WTC11 (cell line): ENCODE measurements at regions not wholly inside any gene's neighbourhood (a gene's known extent, or its start where the extent isn't known, plus 50 kb on each side); places are given as distances from the start of the nearest gene placed in this dataset.

Experiments used
- ATAC-seq: fragments of 200-7000 bp; cut with Tn5 transposase; 2 replicates; pipeline ENCODE4 v1.10.0; 2021; ENCODE audit warnings: mild to moderate bottlenecking, moderate library complexity
- CTCF ChIA-PET: fragments of 300-600 bp; sonication (Branson Sonifier 250); formaldehyde crosslinking; loops from one replicate; lab custom pipeline; 2021; ENCODE audit warnings: antibody characterized with exemption; lab: Charles Lee
- POLR2A ChIA-PET: fragments of 350-600 bp; sonication (Branson Sonifier 250); formaldehyde crosslinking; loops from one replicate; lab custom pipeline; 2021; ENCODE audit warnings: antibody characterized with exemption; lab: Charles Lee
- DNase-seq: peaks from one replicate; pipeline ENCODE4 v3.0.0; 2021; ENCODE audit warnings: low spot score
- H3K27ac Mint-ChIP-seq: 2 replicates; pipeline ENCODE4 v1.8.0; 2021; ENCODE audit warnings: mixed read lengths
- H3K27me3 Mint-ChIP-seq: 2 replicates; pipeline ENCODE4 v1.8.0; 2021; ENCODE audit warnings: low read depth, mild to moderate bottlenecking, moderate library complexity, mixed read lengths
- H3K36me3 Mint-ChIP-seq: 2 replicates; pipeline ENCODE4 v1.8.0; 2021; ENCODE audit warnings: mixed read lengths
- H3K4me1 Mint-ChIP-seq: 2 replicates; pipeline ENCODE4 v1.8.0; 2022; ENCODE audit warnings: mixed read lengths
- H3K4me3 Mint-ChIP-seq: 2 replicates; pipeline ENCODE4 v1.8.0; 2021; ENCODE audit warnings: mild to moderate bottlenecking, moderate library complexity, mixed read lengths
- H3K9me3 Mint-ChIP-seq: 2 replicates; pipeline ENCODE4 v1.8.0; 2021; ENCODE audit warnings: mixed read lengths
- ATF1 ChIP-seq: sonication (generic); formaldehyde crosslinking; IDR thresholded peaks from 2 replicates; pipeline ENCODE4 v1.8.1; 2023; ENCODE audit warnings: mild to moderate bottlenecking, moderate library complexity, missing genetic modification reagents
- CBFB ChIP-seq: sonication (generic); formaldehyde crosslinking; IDR thresholded peaks from 2 replicates; pipeline ENCODE4 v1.8.1; 2022; ENCODE audit warnings: mild to moderate bottlenecking, low read depth, missing genetic modification reagents
- CREB1 ChIP-seq: sonication (generic); formaldehyde crosslinking; IDR thresholded peaks from 2 replicates; pipeline ENCODE4 v1.8.0; 2023; ENCODE audit warnings: mild to moderate bottlenecking, missing genetic modification reagents
- CREM ChIP-seq: sonication (generic); formaldehyde crosslinking; IDR thresholded peaks from 2 replicates; pipeline ENCODE4 v1.8.1; 2022; ENCODE audit warnings: mild to moderate bottlenecking, missing genetic modification reagents, moderate library complexity
- E2F1 ChIP-seq: sonication (generic); formaldehyde crosslinking; IDR thresholded peaks from 2 replicates; pipeline ENCODE4 v1.8.0; 2022; ENCODE audit warnings: mild to moderate bottlenecking, missing genetic modification reagents
- GABPB1 ChIP-seq: sonication (generic); formaldehyde crosslinking; IDR thresholded peaks from 2 replicates; pipeline ENCODE4 v1.8.1; 2023; ENCODE audit warnings: mild to moderate bottlenecking, missing genetic modification reagents
- JAZF1 ChIP-seq: fragments of 250-450 bp; sonication (Bioruptor Pico); IDR thresholded peaks from 2 replicates; pipeline ENCODE4 v1.9.0; 2021; ENCODE audit warnings: moderate library complexity, mild to moderate bottlenecking, inconsistent platforms
- MAX ChIP-seq: sonication (generic); formaldehyde crosslinking; IDR thresholded peaks from 2 replicates; pipeline ENCODE4 v1.8.0; 2022; ENCODE audit warnings: mild to moderate bottlenecking, missing genetic modification reagents
- RORB ChIP-seq: fragments of 250-450 bp; sonication (Bioruptor Pico); IDR thresholded peaks from 2 replicates; pipeline ENCODE4 v1.9.0; 2021; ENCODE audit warnings: mild to moderate bottlenecking
- SMAD3 ChIP-seq: sonication (generic); formaldehyde crosslinking; IDR thresholded peaks from 2 replicates; pipeline ENCODE4 v1.8.0; 2022; ENCODE audit warnings: missing genetic modification reagents, mild to moderate bottlenecking, borderline replicate concordance
- ZBTB21 ChIP-seq: sonication (generic); formaldehyde crosslinking; IDR thresholded peaks from 2 replicates; pipeline ENCODE4 v1.8.1; 2023; ENCODE audit warnings: mild to moderate bottlenecking, missing genetic modification reagents, borderline replicate concordance
- ZNF219 ChIP-seq: sonication (generic); formaldehyde crosslinking; IDR thresholded peaks from 2 replicates; pipeline ENCODE4 v1.8.0; 2023; ENCODE audit warnings: missing genetic modification reagents, mild to moderate bottlenecking, borderline replicate concordance
- ZNF512 ChIP-seq: sonication (generic); formaldehyde crosslinking; IDR thresholded peaks from 2 replicates; pipeline ENCODE4 v1.8.1; 2022; ENCODE audit warnings: missing genetic modification reagents, borderline replicate concordance
- ZSCAN18 ChIP-seq: fragments of 250-450 bp; sonication (Bioruptor Pico); IDR thresholded peaks from 2 replicates; pipeline ENCODE4 v2.1.2; 2022; ENCODE audit warnings: mild to moderate bottlenecking, moderate library complexity
- TF ChIP-seq, protein P1 (sequence below): sonication (generic); formaldehyde crosslinking; IDR thresholded peaks from 2 replicates; pipeline ENCODE4 v1.8.1; 2022; ENCODE audit warnings: low read depth, mild to moderate bottlenecking, moderate library complexity, missing genetic modification reagents, borderline replicate concordance
- TF ChIP-seq, protein P2 (sequence below): sonication (generic); formaldehyde crosslinking; IDR thresholded peaks from 2 replicates; pipeline ENCODE4 v1.8.1; 2023; ENCODE audit warnings: mild to moderate bottlenecking, missing genetic modification reagents, borderline replicate concordance
- TF ChIP-seq, protein P3 (sequence below): sonication (generic); formaldehyde crosslinking; conservative IDR thresholded peaks from 2 replicates; pipeline ENCODE4 v1.8.1; 2023; ENCODE audit warnings: mild to moderate bottlenecking, low read depth, missing genetic modification reagents, moderate library complexity
- TF ChIP-seq, protein P4 (sequence below): sonication (generic); formaldehyde crosslinking; IDR thresholded peaks from 2 replicates; pipeline ENCODE4 v1.8.1; 2023; ENCODE audit warnings: mild to moderate bottlenecking, moderate library complexity, missing genetic modification reagents

GRCh38 chrX:16039834-16040233 lies 83.5 kb upstream of the GRPR start:
- no peak overlapping the region for H3K27ac Mint-ChIP-seq
- peaks cover 23% of the 10 kb centered on the region for H3K9me3 Mint-ChIP-seq
- CTCF ChIA-PET: no interaction called here
- TF ChIP-seq, protein P1, sequence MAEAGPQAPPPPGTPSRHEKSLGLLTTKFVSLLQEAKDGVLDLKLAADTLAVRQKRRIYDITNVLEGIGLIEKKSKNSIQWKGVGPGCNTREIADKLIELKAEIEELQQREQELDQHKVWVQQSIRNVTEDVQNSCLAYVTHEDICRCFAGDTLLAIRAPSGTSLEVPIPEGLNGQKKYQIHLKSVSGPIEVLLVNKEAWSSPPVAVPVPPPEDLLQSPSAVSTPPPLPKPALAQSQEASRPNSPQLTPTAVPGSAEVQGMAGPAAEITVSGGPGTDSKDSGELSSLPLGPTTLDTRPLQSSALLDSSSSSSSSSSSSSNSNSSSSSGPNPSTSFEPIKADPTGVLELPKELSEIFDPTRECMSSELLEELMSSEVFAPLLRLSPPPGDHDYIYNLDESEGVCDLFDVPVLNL (CRISPR knock-in tag): no peak
- TF ChIP-seq RORB (CRISPR knock-in tag) (no peak), ATF1 (CRISPR knock-in tag) (no peak), CREB1 (no peak), ZNF219 (no peak), JAZF1 (CRISPR knock-in tag) (no peak), GABPB1 (CRISPR knock-in tag) (no peak)
- TF ChIP-seq, protein P2, sequence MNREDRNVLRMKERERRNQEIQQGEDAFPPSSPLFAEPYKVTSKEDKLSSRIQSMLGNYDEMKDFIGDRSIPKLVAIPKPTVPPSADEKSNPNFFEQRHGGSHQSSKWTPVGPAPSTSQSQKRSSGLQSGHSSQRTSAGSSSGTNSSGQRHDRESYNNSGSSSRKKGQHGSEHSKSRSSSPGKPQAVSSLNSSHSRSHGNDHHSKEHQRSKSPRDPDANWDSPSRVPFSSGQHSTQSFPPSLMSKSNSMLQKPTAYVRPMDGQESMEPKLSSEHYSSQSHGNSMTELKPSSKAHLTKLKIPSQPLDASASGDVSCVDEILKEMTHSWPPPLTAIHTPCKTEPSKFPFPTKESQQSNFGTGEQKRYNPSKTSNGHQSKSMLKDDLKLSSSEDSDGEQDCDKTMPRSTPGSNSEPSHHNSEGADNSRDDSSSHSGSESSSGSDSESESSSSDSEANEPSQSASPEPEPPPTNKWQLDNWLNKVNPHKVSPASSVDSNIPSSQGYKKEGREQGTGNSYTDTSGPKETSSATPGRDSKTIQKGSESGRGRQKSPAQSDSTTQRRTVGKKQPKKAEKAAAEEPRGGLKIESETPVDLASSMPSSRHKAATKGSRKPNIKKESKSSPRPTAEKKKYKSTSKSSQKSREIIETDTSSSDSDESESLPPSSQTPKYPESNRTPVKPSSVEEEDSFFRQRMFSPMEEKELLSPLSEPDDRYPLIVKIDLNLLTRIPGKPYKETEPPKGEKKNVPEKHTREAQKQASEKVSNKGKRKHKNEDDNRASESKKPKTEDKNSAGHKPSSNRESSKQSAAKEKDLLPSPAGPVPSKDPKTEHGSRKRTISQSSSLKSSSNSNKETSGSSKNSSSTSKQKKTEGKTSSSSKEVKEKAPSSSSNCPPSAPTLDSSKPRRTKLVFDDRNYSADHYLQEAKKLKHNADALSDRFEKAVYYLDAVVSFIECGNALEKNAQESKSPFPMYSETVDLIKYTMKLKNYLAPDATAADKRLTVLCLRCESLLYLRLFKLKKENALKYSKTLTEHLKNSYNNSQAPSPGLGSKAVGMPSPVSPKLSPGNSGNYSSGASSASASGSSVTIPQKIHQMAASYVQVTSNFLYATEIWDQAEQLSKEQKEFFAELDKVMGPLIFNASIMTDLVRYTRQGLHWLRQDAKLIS (CRISPR knock-in tag): no peak
- TF ChIP-seq, protein P3, sequence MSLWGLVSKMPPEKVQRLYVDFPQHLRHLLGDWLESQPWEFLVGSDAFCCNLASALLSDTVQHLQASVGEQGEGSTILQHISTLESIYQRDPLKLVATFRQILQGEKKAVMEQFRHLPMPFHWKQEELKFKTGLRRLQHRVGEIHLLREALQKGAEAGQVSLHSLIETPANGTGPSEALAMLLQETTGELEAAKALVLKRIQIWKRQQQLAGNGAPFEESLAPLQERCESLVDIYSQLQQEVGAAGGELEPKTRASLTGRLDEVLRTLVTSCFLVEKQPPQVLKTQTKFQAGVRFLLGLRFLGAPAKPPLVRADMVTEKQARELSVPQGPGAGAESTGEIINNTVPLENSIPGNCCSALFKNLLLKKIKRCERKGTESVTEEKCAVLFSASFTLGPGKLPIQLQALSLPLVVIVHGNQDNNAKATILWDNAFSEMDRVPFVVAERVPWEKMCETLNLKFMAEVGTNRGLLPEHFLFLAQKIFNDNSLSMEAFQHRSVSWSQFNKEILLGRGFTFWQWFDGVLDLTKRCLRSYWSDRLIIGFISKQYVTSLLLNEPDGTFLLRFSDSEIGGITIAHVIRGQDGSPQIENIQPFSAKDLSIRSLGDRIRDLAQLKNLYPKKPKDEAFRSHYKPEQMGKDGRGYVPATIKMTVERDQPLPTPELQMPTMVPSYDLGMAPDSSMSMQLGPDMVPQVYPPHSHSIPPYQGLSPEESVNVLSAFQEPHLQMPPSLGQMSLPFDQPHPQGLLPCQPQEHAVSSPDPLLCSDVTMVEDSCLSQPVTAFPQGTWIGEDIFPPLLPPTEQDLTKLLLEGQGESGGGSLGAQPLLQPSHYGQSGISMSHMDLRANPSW (CRISPR knock-in tag): no peak
- DNase-seq (no peak), ATAC-seq (no peak)
- POLR2A ChIA-PET: no interaction called here
- no peaks in the 10 kb centered on the region for H3K27me3 Mint-ChIP-seq
- no peak overlapping the region for H3K4me3 Mint-ChIP-seq
- H3K4me1 Mint-ChIP-seq: peaks cover 38% of the 10 kb centered on the region
- H3K36me3 Mint-ChIP-seq: peaks cover 28% of the 10 kb centered on the region

DNA sequence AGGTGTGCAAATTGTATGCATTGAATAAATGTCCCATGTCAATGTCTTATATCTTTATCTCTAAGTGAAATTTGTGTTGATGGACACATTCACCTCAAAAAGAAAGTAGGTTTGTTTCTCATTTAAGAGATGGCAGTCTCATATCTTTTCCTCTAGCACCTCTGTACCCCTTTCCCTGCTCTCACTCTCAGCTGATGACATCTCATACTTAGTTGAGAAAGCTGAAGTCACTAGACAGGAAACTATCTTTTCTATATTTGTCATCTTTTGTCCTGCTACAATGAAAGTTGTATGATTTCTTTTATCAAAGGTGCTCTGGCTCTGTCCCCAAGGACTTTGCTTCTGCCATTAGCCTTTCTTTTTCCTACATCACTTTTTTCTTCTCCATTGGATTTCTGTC lies 84.0 kb upstream of the GRPR start:
- Mint-ChIP-seq H3K27ac (no peak overlapping the region), H3K36me3 (peaks cover 28% of the 10 kb centered on the region), H3K4me3 (no peak overlapping the region), H3K4me1 (peaks cover 34% of the 10 kb centered on the region), H3K27me3 (no peaks in the 10 kb centered on the region), H3K9me3 (peaks cover 23% of the 10 kb centered on the region)
- ATAC-seq (no peak), DNase-seq (no peak)
- ChIA-PET CTCF (no interaction called here), POLR2A (no interaction called here)
- no peak for TF ChIP-seq CREM
- TF ChIP-seq E2F1 (CRISPR knock-in tag): no peak
- no peak for TF ChIP-seq ZSCAN18 (CRISPR knock-in tag)
- TF ChIP-seq, protein P4, sequence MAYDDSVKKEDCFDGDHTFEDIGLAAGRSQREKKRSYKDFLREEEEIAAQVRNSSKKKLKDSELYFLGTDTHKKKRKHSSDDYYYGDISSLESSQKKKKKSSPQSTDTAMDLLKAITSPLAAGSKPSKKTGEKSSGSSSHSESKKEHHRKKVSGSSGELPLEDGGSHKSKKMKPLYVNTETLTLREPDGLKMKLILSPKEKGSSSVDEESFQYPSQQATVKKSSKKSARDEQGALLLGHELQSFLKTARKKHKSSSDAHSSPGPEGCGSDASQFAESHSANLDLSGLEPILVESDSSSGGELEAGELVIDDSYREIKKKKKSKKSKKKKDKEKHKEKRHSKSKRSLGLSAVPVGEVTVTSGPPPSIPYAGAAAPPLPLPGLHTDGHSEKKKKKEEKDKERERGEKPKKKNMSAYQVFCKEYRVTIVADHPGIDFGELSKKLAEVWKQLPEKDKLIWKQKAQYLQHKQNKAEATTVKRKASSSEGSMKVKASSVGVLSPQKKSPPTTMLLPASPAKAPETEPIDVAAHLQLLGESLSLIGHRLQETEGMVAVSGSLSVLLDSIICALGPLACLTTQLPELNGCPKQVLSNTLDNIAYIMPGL (CRISPR knock-in tag): no peak
- TF ChIP-seq ZNF512: no peak
- no peak for TF ChIP-seq CBFB (CRISPR knock-in tag)
- TF ChIP-seq ZBTB21 (CRISPR knock-in tag): no peak
- TF ChIP-seq SMAD3: no peak
- TF ChIP-seq MAX: no peak
